ENCODE measurements at regions not wholly inside any gene's neighbourhood (a gene's known extent, or its start where the extent isn't known, plus 50 kb on each side); places are given as distances from the start of the nearest gene placed in this dataset.
A peak's percentile ranks its signal among the peaks of the same experiment; 100 is the strongest.
"Not testable (repeated sequence)": the region's sequence is repeated elsewhere in the genome, so short reads cannot be mapped to it uniquely, and the experiment has no call there.

- no peak for DNase-seq
Observed at GRCh38 chr9:86648156-86648827, 294.1 kb upstream of the TUT7 start.

- DNase-seq, result peak; percentile 77
Observed at GRCh38 chr9:86645303-86645702, 291.1 kb upstream of the TUT7 start.

- DNase-seq, result peak; percentile 26
Observed at GRCh38 chr9:86644675-86645034, 290.4 kb upstream of the TUT7 start.

GRCh38 chr9:86643946-86644674 is 289.9 kb upstream of the TUT7 start:
- DNase-seq, result peak; percentile 19

- no peak for DNase-seq
Observed at GRCh38 chr9:86642721-86643120, 288.5 kb upstream of the TUT7 start.

GRCh38 chr9:86641970-86642369 is 287.8 kb upstream of the TUT7 start:
- no peak for DNase-seq

- no peak for DNase-seq
Observed at GRCh38 chr9:86639899-86640379, 285.7 kb upstream of the TUT7 start.

- no peak for DNase-seq
Observed at GRCh38 chr9:86639287-86639686, 285.1 kb upstream of the TUT7 start.

GRCh38 chr9:86638109-86638508 is 283.9 kb upstream of the TUT7 start:
- DNase-seq, result no peak

- peak; percentile 89 for DNase-seq
Observed at GRCh38 chr9:86637515-86637914, 283.3 kb upstream of the TUT7 start.

GRCh38 chr9:86636519-86636918 is 282.3 kb upstream of the TUT7 start:
- DNase-seq, result no peak

GRCh38 chr9:86636038-86636437 is 281.8 kb upstream of the TUT7 start:
- DNase-seq, result no peak

GRCh38 chr9:86634501-86634900 is 280.3 kb upstream of the TUT7 start:
- DNase-seq, result no peak

GRCh38 chr9:86633945-86634344 is 279.7 kb upstream of the TUT7 start:
- DNase-seq, result no peak

GRCh38 chr9:86632537-86632936 is 278.3 kb upstream of the TUT7 start:
- no peak for DNase-seq

- DNase-seq, result no peak
Observed at GRCh38 chr9:86629530-86629929, 275.3 kb upstream of the TUT7 start.

- DNase-seq, result no peak
Observed at GRCh38 chr9:86626802-86627201, 272.6 kb upstream of the TUT7 start.

- peak; percentile 56 for DNase-seq
Observed at GRCh38 chr9:86624630-86625029, 270.4 kb upstream of the TUT7 start.

GRCh38 chr9:86614871-86615849 is 260.9 kb upstream of the TUT7 start:
- no peak for DNase-seq

GRCh38 chr9:86613943-86614342 is 259.7 kb upstream of the TUT7 start:
- no peak for DNase-seq

GRCh38 chr9:86611534-86611933 is 257.3 kb upstream of the TUT7 start:
- DNase-seq, result not testable (repeated sequence)

GRCh38 chr9:86605303-86605702 is 251.1 kb upstream of the TUT7 start:
- no peak for DNase-seq

- no peak for DNase-seq
Observed at GRCh38 chr9:86604741-86605140, 250.5 kb upstream of the TUT7 start.

All from retina (tissue), 1 donor.